ENCODE measurements at regions not wholly inside any gene's neighbourhood (a gene's known extent, or its start where the extent isn't known, plus 50 kb on each side); places are given as distances from the start of the nearest gene placed in this dataset.

DNA sequence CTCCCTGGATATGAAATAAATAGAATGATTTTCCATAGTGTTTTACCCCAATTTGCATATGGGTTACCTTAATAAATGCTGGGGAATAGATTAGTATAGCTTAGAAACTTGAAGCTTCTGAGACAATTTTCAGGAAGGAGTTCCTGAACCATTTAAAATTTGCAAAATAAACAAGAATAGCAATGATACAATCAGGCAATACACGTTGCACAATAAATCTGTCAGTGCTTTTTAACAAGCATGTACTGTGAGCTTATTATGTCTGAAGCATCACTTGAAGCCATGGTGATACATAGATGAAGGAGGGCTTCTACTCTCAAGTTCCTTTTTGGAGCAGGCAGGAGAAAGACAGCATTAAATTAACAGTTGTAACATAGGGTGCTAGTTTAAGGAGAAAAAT lies 84.2 kb upstream of the WDFY3 start:
- TF ChIP-seq, protein P1, sequence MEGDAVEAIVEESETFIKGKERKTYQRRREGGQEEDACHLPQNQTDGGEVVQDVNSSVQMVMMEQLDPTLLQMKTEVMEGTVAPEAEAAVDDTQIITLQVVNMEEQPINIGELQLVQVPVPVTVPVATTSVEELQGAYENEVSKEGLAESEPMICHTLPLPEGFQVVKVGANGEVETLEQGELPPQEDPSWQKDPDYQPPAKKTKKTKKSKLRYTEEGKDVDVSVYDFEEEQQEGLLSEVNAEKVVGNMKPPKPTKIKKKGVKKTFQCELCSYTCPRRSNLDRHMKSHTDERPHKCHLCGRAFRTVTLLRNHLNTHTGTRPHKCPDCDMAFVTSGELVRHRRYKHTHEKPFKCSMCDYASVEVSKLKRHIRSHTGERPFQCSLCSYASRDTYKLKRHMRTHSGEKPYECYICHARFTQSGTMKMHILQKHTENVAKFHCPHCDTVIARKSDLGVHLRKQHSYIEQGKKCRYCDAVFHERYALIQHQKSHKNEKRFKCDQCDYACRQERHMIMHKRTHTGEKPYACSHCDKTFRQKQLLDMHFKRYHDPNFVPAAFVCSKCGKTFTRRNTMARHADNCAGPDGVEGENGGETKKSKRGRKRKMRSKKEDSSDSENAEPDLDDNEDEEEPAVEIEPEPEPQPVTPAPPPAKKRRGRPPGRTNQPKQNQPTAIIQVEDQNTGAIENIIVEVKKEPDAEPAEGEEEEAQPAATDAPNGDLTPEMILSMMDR (IDR thresholded peaks at IDR 0.05): no peak
- TF ChIP-seq POLR2A (IDR thresholded peaks at IDR 0.05): no peak
